ENCODE measurements at regions not wholly inside any gene's neighbourhood (a gene's known extent, or its start where the extent isn't known, plus 50 kb on each side); places are given as distances from the start of the nearest gene placed in this dataset.

DNA sequence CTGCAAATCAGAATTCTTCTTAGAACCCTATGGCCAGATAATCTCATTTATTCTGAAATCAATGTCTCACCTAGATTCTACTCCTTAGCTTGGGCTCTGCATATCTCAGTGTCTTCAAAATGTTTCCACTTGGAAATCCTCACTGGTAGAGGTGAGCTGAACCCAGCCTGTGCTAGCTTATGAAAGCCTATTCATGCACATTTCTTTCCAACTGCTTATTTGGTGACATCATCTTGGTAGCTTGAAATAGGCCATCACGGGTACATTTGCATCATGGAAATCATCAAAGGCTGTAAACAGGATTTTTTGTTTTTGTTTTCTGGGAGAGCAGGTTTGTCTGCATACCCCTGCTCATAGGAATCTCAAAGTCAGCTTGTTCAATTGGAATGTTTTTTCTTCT, 130.8 kb downstream of the KCNJ18 start:
- Histone ChIP-seq H3K27me3 (replicated peaks in 1 of 7) (peaks cover 0 to 9% (median 0%) of the 10 kb centered on the region in 7 donors), H3K4me3 (no peak overlapping the region), H3K27ac (no peak overlapping the region), H3K4me1 (no peaks in the 10 kb centered on the region), H3K9me3 (peaks cover 0 to 7% (median 0%) of the 10 kb centered on the region in 8 donors), H3K36me3 (no peaks in the 10 kb centered on the region)
- no peak for DNase-seq
- TF ChIP-seq POLR2AphosphoS5 (IDR thresholded peaks at IDR 0.05) = no peak
- no peak for TF ChIP-seq POLR2A (IDR thresholded peaks at IDR 0.05)
- TF ChIP-seq, protein P1, sequence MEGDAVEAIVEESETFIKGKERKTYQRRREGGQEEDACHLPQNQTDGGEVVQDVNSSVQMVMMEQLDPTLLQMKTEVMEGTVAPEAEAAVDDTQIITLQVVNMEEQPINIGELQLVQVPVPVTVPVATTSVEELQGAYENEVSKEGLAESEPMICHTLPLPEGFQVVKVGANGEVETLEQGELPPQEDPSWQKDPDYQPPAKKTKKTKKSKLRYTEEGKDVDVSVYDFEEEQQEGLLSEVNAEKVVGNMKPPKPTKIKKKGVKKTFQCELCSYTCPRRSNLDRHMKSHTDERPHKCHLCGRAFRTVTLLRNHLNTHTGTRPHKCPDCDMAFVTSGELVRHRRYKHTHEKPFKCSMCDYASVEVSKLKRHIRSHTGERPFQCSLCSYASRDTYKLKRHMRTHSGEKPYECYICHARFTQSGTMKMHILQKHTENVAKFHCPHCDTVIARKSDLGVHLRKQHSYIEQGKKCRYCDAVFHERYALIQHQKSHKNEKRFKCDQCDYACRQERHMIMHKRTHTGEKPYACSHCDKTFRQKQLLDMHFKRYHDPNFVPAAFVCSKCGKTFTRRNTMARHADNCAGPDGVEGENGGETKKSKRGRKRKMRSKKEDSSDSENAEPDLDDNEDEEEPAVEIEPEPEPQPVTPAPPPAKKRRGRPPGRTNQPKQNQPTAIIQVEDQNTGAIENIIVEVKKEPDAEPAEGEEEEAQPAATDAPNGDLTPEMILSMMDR (IDR thresholded peaks at IDR 0.05 in 8 of 11, conservative IDR thresholded peaks at IDR 0.05 in 3 of 11) = no peak
- intact Hi-C loops (cut with DNase I; ENCODE audit: low total_unique reads) = no loop called here
- 58 to 78% (median 63%) methylated on average over 1 of the region's 1 CpG for WGBS, 5 donors

DNA sequence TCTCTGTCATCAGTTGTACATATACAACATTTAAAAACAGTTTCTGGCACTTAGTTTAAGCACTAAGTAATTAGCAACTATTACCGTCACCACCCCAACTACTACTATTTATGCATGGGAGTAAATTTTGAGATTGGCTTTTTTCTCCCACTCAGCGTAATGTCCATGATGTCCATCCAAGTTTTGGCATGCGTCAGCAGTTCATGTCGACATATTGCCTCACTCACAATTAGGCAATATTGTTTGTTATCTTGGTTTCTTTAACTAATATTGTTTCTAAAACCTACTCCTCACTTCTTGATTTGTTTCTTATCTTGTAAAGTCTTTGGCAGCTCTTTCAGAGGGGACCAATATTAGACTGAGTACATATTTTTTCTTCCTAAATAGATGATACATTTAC, 131.3 kb downstream of the KCNJ18 start:
- WGBS, 5 donors = 82 to 89% (median 86%) methylated on average over 4 of the region's 4 CpGs
- peaks cover 0 to 7% (median 0%) of the 10 kb centered on the region in 8 donors for H3K9me3 ChIP-seq
- DNase-seq = no peak
- intact Hi-C loops (cut with DNase I; ENCODE audit: low total_unique reads) = no loop called here
- peaks cover 0 to 9% (median 0%) of the 10 kb centered on the region in 7 donors for H3K27me3 ChIP-seq (replicated peaks in 1 of 7)
- H3K27ac ChIP-seq = no peak overlapping the region
- H3K4me1 ChIP-seq = no peaks in the 10 kb centered on the region
- H3K36me3 ChIP-seq = no peaks in the 10 kb centered on the region
- TF ChIP-seq, protein P1 (IDR thresholded peaks at IDR 0.05 in 8 of 11, conservative IDR thresholded peaks at IDR 0.05 in 3 of 11) = no peak
- TF ChIP-seq POLR2A (IDR thresholded peaks at IDR 0.05) = no peak
- no peak for TF ChIP-seq POLR2AphosphoS5 (IDR thresholded peaks at IDR 0.05)
- no peak overlapping the region for H3K4me3 ChIP-seq

DNA sequence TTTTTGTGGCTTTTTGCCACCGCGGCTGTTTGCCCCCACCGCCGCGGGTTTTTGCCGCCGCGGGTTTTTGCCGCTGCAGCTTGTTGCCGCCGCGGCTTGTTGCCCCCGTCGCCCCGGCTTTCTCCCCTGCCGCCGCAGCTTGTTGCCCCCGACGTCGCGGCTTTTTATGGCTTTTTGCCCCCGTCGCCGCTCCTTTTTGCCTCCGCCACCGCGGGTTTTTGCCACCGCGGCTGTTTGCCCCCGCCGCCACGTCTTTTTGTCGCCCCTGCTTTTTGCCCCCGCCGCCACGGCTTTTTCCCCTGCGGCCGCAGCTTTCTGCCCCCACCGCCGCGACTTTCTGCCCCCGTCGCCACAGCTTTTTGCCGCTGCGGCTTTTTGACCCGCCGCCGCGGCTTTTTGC, 149.5 kb downstream of the KCNJ18 start:
- WGBS, 5 donors = 26 to 55% (median 46%) methylated on average over 47 to 49 of the region's 49 CpGs
- H3K27ac ChIP-seq = no peak overlapping the region
- H3K27me3 ChIP-seq (replicated peaks in 1 of 7) = peaks cover 0 to 53% (median 4%) of the 10 kb centered on the region in 7 donors
- no peak overlapping the region for H3K4me3 ChIP-seq
- TF ChIP-seq, protein P1 (IDR thresholded peaks at IDR 0.05 in 8 of 11, conservative IDR thresholded peaks at IDR 0.05 in 3 of 11) = no peak
- TF ChIP-seq POLR2A (IDR thresholded peaks at IDR 0.05) (no peak), POLR2AphosphoS5 (IDR thresholded peaks at IDR 0.05) (no peak)
- no peaks in the 10 kb centered on the region for H3K36me3 ChIP-seq
- no peaks in the 10 kb centered on the region for H3K4me1 ChIP-seq
- intact Hi-C loops (cut with DNase I; ENCODE audit: low total_unique reads) = no loop called here
- no peak for DNase-seq
- H3K9me3 ChIP-seq = peaks cover 0 to 33% (median 16%) of the 10 kb centered on the region in 8 donors

DNA sequence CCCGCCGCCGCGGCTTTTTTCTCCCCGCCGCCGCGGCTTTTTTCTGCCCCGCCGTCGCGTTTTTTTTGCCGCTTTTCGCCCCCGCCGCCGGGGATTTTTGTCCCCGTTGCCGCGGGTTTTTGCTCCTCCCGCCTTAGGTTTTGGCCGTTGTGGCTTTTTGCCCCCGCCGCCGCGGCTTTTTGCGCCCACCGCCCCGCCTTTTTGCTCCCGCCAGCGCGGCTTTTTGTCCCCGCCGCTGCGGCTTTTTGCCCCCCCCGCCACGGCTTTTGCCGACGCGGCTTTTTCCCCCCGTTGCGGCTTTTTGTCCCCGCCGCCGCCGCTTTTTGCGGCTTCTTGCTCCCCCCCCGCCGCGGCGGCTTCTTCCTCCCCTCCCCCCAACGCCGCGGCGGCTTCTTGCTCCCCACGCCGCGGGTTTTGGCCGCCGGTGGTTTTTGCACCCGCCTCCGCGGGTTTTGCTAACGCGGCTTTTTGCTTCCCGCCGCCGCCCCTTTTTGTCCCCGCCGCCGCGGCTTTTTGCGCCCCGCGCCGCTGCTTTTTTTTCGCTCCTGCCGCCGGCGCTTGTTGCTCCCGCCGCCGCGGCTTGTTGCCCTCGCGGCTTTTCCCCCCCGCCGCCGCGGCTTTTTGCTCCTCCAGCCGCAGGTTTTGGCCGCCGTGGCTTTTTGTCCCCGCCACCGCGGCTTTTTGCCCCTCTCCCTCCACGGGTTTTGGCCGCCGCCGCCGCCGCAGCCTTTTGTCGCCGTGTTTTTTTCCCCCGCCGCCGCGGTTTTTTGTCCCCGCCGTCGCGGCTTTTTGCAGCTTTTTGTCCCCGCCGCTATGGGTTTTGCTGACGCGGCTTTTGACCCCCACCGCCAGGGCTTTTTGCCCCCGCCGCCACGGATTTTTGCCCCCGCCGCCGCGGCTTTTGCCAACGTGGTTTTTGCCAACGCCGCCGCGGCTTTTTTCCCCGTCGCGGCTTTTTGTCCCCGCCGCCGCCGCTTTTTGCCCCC, 150.3 kb downstream of the KCNJ18 start:
- peak overlapping the region in 1 of 8 donors; percentile 16 for H3K4me3 ChIP-seq
- no peak overlapping the region for H3K27ac ChIP-seq
- TF ChIP-seq, protein P1 (IDR thresholded peaks at IDR 0.05 in 8 of 11, conservative IDR thresholded peaks at IDR 0.05 in 3 of 11) = no peak
- TF ChIP-seq POLR2A (IDR thresholded peaks at IDR 0.05) (no peak), POLR2AphosphoS5 (IDR thresholded peaks at IDR 0.05) (no peak)
- peaks cover 0 to 59% (median 4%) of the 10 kb centered on the region in 7 donors for H3K27me3 ChIP-seq (replicated peaks in 1 of 7)
- 26 to 50% (median 36%) methylated on average over 101 to 136 of the region's 136 CpGs for WGBS, 5 donors
- no peaks in the 10 kb centered on the region for H3K36me3 ChIP-seq
- intact Hi-C loops (cut with DNase I; ENCODE audit: low total_unique reads) = no loop called here
- peaks cover 0 to 39% (median 16%) of the 10 kb centered on the region in 8 donors for H3K9me3 ChIP-seq
- H3K4me1 ChIP-seq = no peaks in the 10 kb centered on the region
- no peak for DNase-seq

All from spleen (tissue), 11 donors.